CD4-positive, alpha-beta T cell (primary cell): ENCODE measurements at regions not wholly inside any gene's neighbourhood (a gene's known extent, or its start where the extent isn't known, plus 50 kb on each side); places are given as distances from the start of the nearest gene placed in this dataset.
"Not testable (repeated sequence)": the region's sequence is repeated elsewhere in the genome, so short reads cannot be mapped to it uniquely, and the experiment has no call there.

Experiments used
- ATAC-seq: fragments of 200-7000 bp; cut with Tn5 transposase; one replicate; pipeline ENCODE4 v1.10.0; 2022; ENCODE audit warnings: mild to moderate bottlenecking; ENCODE audit not compliant: poor library complexity
- CTCF ChIA-PET: fragments of 350-600 bp; sonication (Branson Sonifier 250); formaldehyde crosslinking; loops from one replicate; lab custom pipeline; 2021; ENCODE audit warnings: antibody characterized with exemption, inconsistent platforms; lab: Charles Lee
- POLR2A ChIA-PET: fragments of 350-600 bp; sonication (Branson Sonifier 250); formaldehyde crosslinking; loops from one replicate; lab custom pipeline; 2021; ENCODE audit warnings: antibody characterized with exemption, inconsistent platforms; lab: Charles Lee
- DNase-seq, 14 experiments: peaks; one replicate each; pipeline ENCODE4 v3.0.0-alpha.2; 2013 to 2020; ENCODE audit warnings: mixed read lengths in 2 of 14
- H3K27ac ChIP-seq, 2 donors: one replicate each; pipeline versions ENCODE4 v1.5.1 to v1.7.0; 2013; ENCODE audit warnings: low read length in 2 of 2, low read depth in 1 of 2, mild to moderate bottlenecking in 1 of 2
- H3K27me3 ChIP-seq, 2 experiments: 1 replicate in 1 of 2; 2 replicates in 1 of 2; pipeline versions ENCODE4 v1.6.1 to v1.7.0; 2013; ENCODE audit warnings: low read length in 2 of 2, control low read depth in 1 of 2, mild to moderate bottlenecking in 1 of 2, moderate library complexity in 1 of 2; ENCODE audit not compliant: insufficient read depth in 2 of 2, control insufficient read depth in 1 of 2
- H3K36me3 ChIP-seq: one replicate; pipeline ENCODE4 v1.6.1; 2013; ENCODE audit warnings: low read length, control low read depth; ENCODE audit not compliant: insufficient read depth
- H3K4me1 ChIP-seq: one replicate; pipeline ENCODE4 v1.6.1; 2013; ENCODE audit warnings: low read length, control low read depth; ENCODE audit not compliant: insufficient read depth
- H3K4me3 ChIP-seq: one replicate; pipeline ENCODE4 v1.5.1; 2013; ENCODE audit warnings: mild to moderate bottlenecking, low read length, moderate library complexity
- H3K9me3 ChIP-seq, 2 experiments: 1 replicate in 1 of 2; 2 replicates in 1 of 2; pipeline versions ENCODE4 v1.6.1 to v1.7.0; 2013; ENCODE audit warnings: low read length in 2 of 2, mild to moderate bottlenecking in 2 of 2, control low read depth in 1 of 2, moderate library complexity in 1 of 2; ENCODE audit not compliant: control insufficient read depth in 1 of 2, insufficient read depth in 1 of 2
- H3K27ac Mint-ChIP-seq: one replicate; pipeline ENCODE4 v1.8.0; 2020; ENCODE audit warnings: mixed read lengths
- H3K27me3 Mint-ChIP-seq: one replicate; pipeline ENCODE4 v1.8.0; 2021; ENCODE audit warnings: mixed read lengths
- H3K36me3 Mint-ChIP-seq: one replicate; pipeline ENCODE4 v1.8.0; 2021; ENCODE audit warnings: low read depth, mixed read lengths
- H3K4me1 Mint-ChIP-seq: one replicate; pipeline ENCODE4 v1.8.0; 2021; ENCODE audit warnings: low read depth, mixed read lengths
- H3K4me3 Mint-ChIP-seq: one replicate; pipeline ENCODE4 v1.8.0; 2020; ENCODE audit warnings: mild to moderate bottlenecking, mixed read lengths
- H3K9me3 Mint-ChIP-seq: one replicate; pipeline ENCODE4 v1.8.0; 2020; ENCODE audit warnings: mixed read lengths
- intact Hi-C, 2 experiments: fragments of 100-400 bp; cut with DNase I in 1 of 2; cut with micrococcal nuclease in 1 of 2; formaldehyde crosslinking; loops; one replicate each; pipeline versions ENCODE4 v1.15.1 to v1.9.0; 2023 to 2025; cut with DNase I, micrococcal nuclease

DNA sequence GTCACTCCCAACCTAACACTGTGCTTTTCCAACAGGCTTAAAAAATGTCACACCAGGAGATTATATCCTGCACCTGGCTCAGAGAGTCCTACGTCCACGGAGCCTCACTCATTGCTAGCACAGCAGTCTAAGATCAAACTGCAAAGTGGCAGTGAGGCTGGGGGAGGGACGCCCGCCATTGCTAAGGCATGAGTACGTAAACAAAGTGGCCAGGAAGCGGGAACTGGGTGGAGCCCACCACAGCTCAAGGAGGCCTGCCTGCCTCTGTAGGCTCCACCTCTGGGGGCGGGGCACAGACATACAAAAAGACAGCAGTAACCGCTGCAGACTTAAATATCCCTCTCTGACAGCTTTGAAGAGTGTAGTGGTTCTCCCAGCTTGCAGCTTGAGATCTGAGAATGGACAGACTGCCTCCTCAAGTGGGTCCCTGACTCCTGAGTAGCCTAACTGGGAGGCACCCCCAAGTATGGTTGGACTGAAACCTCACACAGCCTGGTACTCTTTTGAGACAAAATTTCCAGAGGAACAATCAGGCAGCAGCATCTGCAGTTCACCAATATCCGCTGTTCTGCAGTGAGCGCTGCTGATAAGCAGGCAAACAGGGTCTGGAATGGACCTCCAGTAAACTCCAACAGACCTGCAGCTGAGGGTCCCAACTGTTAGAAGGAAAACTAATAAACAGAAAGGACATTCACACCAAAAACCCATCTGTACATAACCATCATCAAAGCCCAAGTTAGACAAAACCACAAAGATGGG is 2986.4 kb upstream of the OR11H1 start:
- H3K27ac Mint-ChIP-seq, H3K27me3 ChIP-seq, H3K27me3 Mint-ChIP-seq, H3K4me3 Mint-ChIP-seq, CTCF ChIA-PET, H3K9me3 ChIP-seq, H3K36me3 Mint-ChIP-seq, POLR2A ChIA-PET, ATAC-seq, H3K27ac ChIP-seq, H3K4me1 ChIP-seq, H3K9me3 Mint-ChIP-seq, H3K4me3 ChIP-seq, intact Hi-C loops, H3K36me3 ChIP-seq, H3K4me1 Mint-ChIP-seq: not testable (repeated sequence)
- peak in 1 of 14 experiments; percentile 4 for DNase-seq

DNA sequence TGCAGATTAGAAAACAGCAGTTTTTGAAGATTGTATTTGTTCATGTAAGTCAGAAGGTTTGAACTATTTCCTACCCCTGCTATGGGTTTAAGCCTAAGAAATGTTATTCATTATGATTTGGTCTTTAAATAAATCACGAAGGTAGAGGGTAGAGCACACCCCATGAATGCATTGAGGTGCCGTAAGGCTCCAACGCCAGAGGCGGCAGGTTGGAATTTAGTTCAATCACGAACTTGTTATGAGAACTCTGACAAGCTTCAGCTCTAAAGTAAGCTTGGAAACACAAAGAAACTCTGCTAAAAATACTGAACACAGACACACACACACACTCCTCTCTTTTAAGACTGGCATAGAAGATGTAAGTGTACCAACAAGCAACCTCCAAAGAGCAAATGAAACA is 2974.6 kb upstream of the OR11H1 start:
- H3K4me3 Mint-ChIP-seq, H3K9me3 Mint-ChIP-seq, H3K27ac Mint-ChIP-seq, DNase-seq, H3K36me3 Mint-ChIP-seq, H3K27ac ChIP-seq, CTCF ChIA-PET, H3K4me1 ChIP-seq, H3K4me1 Mint-ChIP-seq, H3K36me3 ChIP-seq, POLR2A ChIA-PET, H3K27me3 Mint-ChIP-seq, H3K4me3 ChIP-seq, H3K27me3 ChIP-seq, intact Hi-C loops, ATAC-seq, H3K9me3 ChIP-seq: not testable (repeated sequence)

DNA sequence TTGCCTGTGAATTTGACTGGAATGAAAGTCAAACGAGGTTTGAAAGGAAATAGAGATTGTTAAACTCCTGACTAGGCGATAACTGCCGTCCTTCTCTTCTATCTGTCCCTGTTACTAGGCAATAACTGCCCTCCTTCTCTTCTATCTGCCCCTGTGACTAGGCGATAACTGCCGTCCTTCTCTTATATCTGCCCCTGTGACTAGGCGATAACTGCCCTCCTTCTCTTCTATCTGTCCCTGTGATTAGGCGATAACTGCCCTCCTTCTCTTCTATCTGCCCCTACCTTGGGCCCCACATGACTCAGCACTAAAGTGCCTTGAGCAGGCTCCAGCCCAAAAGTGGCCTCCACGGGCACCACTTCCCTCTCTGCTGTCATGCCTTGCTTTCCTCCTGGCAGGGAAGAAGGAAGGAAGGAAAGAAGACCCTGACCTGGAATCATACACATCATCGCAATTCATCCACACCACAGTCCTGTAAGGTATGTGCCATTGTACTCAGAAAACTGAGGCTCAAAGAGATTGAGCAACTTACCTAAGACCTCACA is 2973.3 kb upstream of the OR11H1 start:
- POLR2A ChIA-PET, DNase-seq, H3K27me3 ChIP-seq, H3K4me3 Mint-ChIP-seq, H3K27me3 Mint-ChIP-seq, H3K36me3 Mint-ChIP-seq, CTCF ChIA-PET, H3K4me1 Mint-ChIP-seq, H3K27ac Mint-ChIP-seq, H3K4me1 ChIP-seq, H3K27ac ChIP-seq, intact Hi-C loops, H3K4me3 ChIP-seq, H3K36me3 ChIP-seq, H3K9me3 ChIP-seq, ATAC-seq, H3K9me3 Mint-ChIP-seq: not testable (repeated sequence)

DNA sequence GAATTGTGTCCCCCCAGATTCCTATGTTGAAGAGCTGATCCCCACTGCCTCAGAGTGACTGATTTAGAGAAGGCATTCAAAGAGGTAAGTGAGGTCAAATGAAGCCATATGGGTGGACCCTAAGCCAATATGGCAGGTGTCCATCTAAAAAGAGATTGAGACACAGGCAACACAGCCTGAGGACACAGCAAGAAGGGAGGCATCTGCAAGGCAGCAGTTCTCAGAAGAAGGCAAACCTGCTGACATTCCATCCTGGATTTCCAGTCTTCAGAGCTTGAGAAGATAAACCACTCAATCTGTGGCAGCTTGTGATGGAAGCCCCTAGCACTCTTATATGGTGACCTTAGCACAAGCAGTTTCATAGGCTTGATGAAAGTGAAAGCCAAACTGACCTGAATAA is 2956.5 kb upstream of the OR11H1 start:
- H3K36me3 Mint-ChIP-seq, H3K4me1 ChIP-seq, H3K9me3 ChIP-seq, POLR2A ChIA-PET, H3K27me3 ChIP-seq, H3K4me3 ChIP-seq, H3K4me3 Mint-ChIP-seq, H3K27ac ChIP-seq, ATAC-seq, H3K4me1 Mint-ChIP-seq, H3K36me3 ChIP-seq, CTCF ChIA-PET, intact Hi-C loops, H3K27ac Mint-ChIP-seq, H3K9me3 Mint-ChIP-seq, DNase-seq, H3K27me3 Mint-ChIP-seq: not testable (repeated sequence)

DNA sequence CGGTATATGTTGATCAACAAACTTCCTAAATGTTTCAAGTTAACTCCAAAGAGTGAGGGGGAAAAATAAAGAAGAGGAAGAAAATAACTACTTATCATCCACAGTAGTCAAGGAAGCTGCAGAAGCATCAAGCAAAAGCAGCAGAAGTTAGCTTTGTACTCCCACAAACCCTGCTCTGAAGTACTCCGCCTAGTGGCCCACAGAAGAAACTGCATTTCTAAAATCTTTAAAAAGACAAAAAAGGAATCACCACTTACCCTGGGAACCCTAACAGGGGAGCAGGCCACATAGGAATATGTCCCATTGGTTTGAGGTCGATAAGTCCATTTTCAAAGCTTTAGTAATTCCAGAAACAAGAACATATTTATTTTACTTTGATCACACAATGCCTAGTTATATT is 2948.3 kb upstream of the OR11H1 start:
- H3K4me1 Mint-ChIP-seq, H3K27ac ChIP-seq, H3K27me3 ChIP-seq, H3K9me3 ChIP-seq, H3K27ac Mint-ChIP-seq, H3K4me3 Mint-ChIP-seq, H3K36me3 ChIP-seq, ATAC-seq, DNase-seq, CTCF ChIA-PET, H3K27me3 Mint-ChIP-seq, POLR2A ChIA-PET, H3K9me3 Mint-ChIP-seq, intact Hi-C loops, H3K4me1 ChIP-seq, H3K36me3 Mint-ChIP-seq, H3K4me3 ChIP-seq: not testable (repeated sequence)

DNA sequence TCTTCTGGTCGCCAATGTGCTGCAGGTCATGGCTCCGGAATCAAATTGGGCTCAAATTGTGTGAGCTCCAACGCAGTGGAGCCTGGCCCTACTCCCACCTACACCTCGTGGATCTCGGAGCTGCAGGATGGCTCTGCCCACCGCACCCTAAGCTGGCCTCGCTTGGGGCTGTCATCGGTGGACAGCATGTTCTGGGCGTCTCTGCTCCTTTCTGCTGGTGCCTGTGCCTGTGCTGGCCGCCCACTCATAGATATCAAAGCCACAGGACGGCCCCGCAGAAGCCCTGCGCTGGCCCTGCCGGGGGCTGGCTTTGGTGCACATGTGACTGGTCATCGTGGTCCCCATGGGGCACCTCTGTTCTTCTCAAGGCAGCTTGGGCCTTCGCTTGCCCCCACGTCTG is 2943.5 kb upstream of the OR11H1 start:
- H3K9me3 Mint-ChIP-seq, H3K27me3 ChIP-seq, CTCF ChIA-PET, H3K4me3 Mint-ChIP-seq, H3K4me3 ChIP-seq, H3K4me1 Mint-ChIP-seq, intact Hi-C loops, POLR2A ChIA-PET, H3K9me3 ChIP-seq, ATAC-seq, H3K4me1 ChIP-seq, H3K27ac Mint-ChIP-seq, H3K36me3 ChIP-seq, H3K27ac ChIP-seq, H3K27me3 Mint-ChIP-seq, DNase-seq, H3K36me3 Mint-ChIP-seq: not testable (repeated sequence)

DNA sequence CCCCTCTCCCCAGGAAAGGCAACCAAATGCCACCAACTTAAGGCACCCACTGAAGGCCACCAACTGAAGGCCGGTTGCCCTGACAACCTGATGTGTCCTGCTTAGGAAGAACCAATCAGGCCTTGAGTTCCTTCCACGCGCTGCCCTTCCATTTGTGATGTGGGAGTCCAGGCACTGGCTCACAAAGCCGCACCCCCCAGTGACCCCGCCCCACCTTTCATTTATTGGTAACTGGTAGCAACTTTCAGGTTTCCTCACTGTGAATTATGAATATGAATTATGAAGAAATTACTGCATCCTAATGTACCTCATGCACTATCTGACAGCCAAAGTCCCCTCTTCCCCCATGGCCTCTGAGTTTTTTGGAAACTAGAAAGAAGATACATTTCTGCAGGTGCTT is 2943.1 kb upstream of the OR11H1 start:
- H3K4me3 Mint-ChIP-seq, POLR2A ChIA-PET, H3K27me3 ChIP-seq, H3K36me3 Mint-ChIP-seq, ATAC-seq, H3K36me3 ChIP-seq, DNase-seq, intact Hi-C loops, H3K4me3 ChIP-seq, H3K27ac ChIP-seq, H3K27me3 Mint-ChIP-seq, H3K4me1 Mint-ChIP-seq, H3K27ac Mint-ChIP-seq, CTCF ChIA-PET, H3K4me1 ChIP-seq, H3K9me3 ChIP-seq, H3K9me3 Mint-ChIP-seq: not testable (repeated sequence)
